HL-60 (cell line): ENCODE measurements at regions not wholly inside any gene's neighbourhood (a gene's known extent, or its start where the extent isn't known, plus 50 kb on each side); places are given as distances from the start of the nearest gene placed in this dataset.

Source experiments
- CTCF ChIP-seq: IDR thresholded peaks from one replicate; pipeline ENCODE4 v1.5.1; 2011; ENCODE audit warnings: low read length, control low read depth, inconsistent platforms; ENCODE audit not compliant: insufficient read depth
- GABPA ChIP-seq: IDR thresholded peaks from 2 replicates; pipeline ENCODE4 v1.6.1; 2012; ENCODE audit warnings: low read depth
- POLR2AphosphoS5 ChIP-seq: IDR thresholded peaks from 2 replicates; pipeline ENCODE4 v1.6.1; 2012; ENCODE audit warnings: low read depth
- REST ChIP-seq: IDR thresholded peaks from 2 replicates; pipeline ENCODE4 v1.6.1; 2012; ENCODE audit warnings: low read depth; ENCODE audit not compliant: insufficient replicate concordance

- TF ChIP-seq CTCF (no peak), REST (no peak), POLR2AphosphoS5 (no peak), GABPA (no peak)
Observed at GRCh38 chr3:84830476-84830875, 128.3 kb upstream of the CADM2 start.
